Uterus (tissue), 2 donors: ENCODE measurements at regions not wholly inside any gene's neighbourhood (a gene's known extent, or its start where the extent isn't known, plus 50 kb on each side); places are given as distances from the start of the nearest gene placed in this dataset.

ENCODE experiments used
- CTCF ChIP-seq, 4 experiments: fragments of 200-600 bp in 2 of 4; fragments of 450-650 bp in 2 of 4; sonication (generic) in 2 of 4; IDR thresholded peaks; one replicate each; pipeline ENCODE4 v1.5.1; 2016 to 2019; ENCODE audit warnings: antibody characterized with exemption in 4 of 4, mild to moderate bottlenecking in 2 of 4, moderate library complexity in 1 of 4
- POLR2A ChIP-seq, 2 donors: fragments of 450-650 bp; IDR thresholded peaks; one replicate each; pipeline ENCODE4 v1.6.1; 2016; ENCODE audit warnings: antibody characterized with exemption in 2 of 2, mild to moderate bottlenecking in 1 of 2, moderate library complexity in 1 of 2

- TF ChIP-seq CTCF (IDR thresholded peaks at IDR 0.05) (no peak), POLR2A (IDR thresholded peaks at IDR 0.05) (no peak)
Measured at GRCh38 chr11:81476345-81476744, 1257.3 kb downstream of the FAM181B start.
